Limb (tissue), 2 donors: ENCODE measurements at regions not wholly inside any gene's neighbourhood (a gene's known extent, or its start where the extent isn't known, plus 50 kb on each side); places are given as distances from the start of the nearest gene placed in this dataset.
A peak's percentile ranks its signal among the peaks of the same experiment; 100 is the strongest.
"Not testable (repeated sequence)": the region's sequence is repeated elsewhere in the genome, so short reads cannot be mapped to it uniquely, and the experiment has no call there.

Source experiments
- DNase-seq, 2 donors: peaks; one replicate each; pipeline ENCODE4 v3.0.0-alpha.2; 2016; ENCODE audit errors: extremely low spot score in 2 of 2

GRCh38 chr5:101260857-101261256, 357.8 kb upstream of the ST8SIA4 start:
- DNase-seq, result no peak

- no peak for DNase-seq
Measured at GRCh38 chr5:101253096-101253495, 350.0 kb upstream of the ST8SIA4 start.

- no peak for DNase-seq
Measured at GRCh38 chr5:101244621-101245020, 341.5 kb upstream of the ST8SIA4 start.

- DNase-seq, result no peak
Measured at GRCh38 chr5:101212942-101213514, 309.9 kb upstream of the ST8SIA4 start.

GRCh38 chr5:101206534-101206933, 303.5 kb upstream of the ST8SIA4 start:
- DNase-seq, result no peak

GRCh38 chr5:101205065-101205464, 302.0 kb upstream of the ST8SIA4 start:
- DNase-seq, result not testable (repeated sequence)

GRCh38 chr5:101180365-101180764, 277.3 kb upstream of the ST8SIA4 start:
- DNase-seq, result not testable (repeated sequence)

- no peak for DNase-seq
Measured at GRCh38 chr5:101176605-101177004, 273.5 kb upstream of the ST8SIA4 start.

GRCh38 chr5:101174981-101175380, 271.9 kb upstream of the ST8SIA4 start:
- DNase-seq, result no peak

GRCh38 chr5:101163088-101163487, 260.0 kb upstream of the ST8SIA4 start:
- DNase-seq, result no peak

- no peak for DNase-seq
Measured at GRCh38 chr5:101160002-101160401, 256.9 kb upstream of the ST8SIA4 start.

- no peak for DNase-seq
Measured at GRCh38 chr5:101159006-101159405, 255.9 kb upstream of the ST8SIA4 start.

- no peak for DNase-seq
Measured at GRCh38 chr5:101153526-101153925, 250.4 kb upstream of the ST8SIA4 start.

- no peak for DNase-seq
Measured at GRCh38 chr5:101143526-101143925, 240.4 kb upstream of the ST8SIA4 start.

GRCh38 chr5:101142102-101142501, 239.0 kb upstream of the ST8SIA4 start:
- DNase-seq, result no peak

GRCh38 chr5:101136454-101136853, 233.4 kb upstream of the ST8SIA4 start:
- DNase-seq, result no peak

- DNase-seq, result no peak
Measured at GRCh38 chr5:101123363-101123762, 220.3 kb upstream of the ST8SIA4 start.

- DNase-seq, result no peak
Measured at GRCh38 chr5:101112645-101113044, 209.6 kb upstream of the ST8SIA4 start.

GRCh38 chr5:101103874-101104273, 200.8 kb upstream of the ST8SIA4 start:
- no peak for DNase-seq

- no peak for DNase-seq
Measured at GRCh38 chr5:101102506-101102905, 199.4 kb upstream of the ST8SIA4 start.

GRCh38 chr5:101091902-101092301, 188.8 kb upstream of the ST8SIA4 start:
- no peak for DNase-seq

GRCh38 chr5:101084353-101084752, 181.3 kb upstream of the ST8SIA4 start:
- DNase-seq, result no peak

- peak in 1 of 2 donors; percentile 80 for DNase-seq
Measured at GRCh38 chr5:101080462-101081240, 177.6 kb upstream of the ST8SIA4 start.
